K562 (cell line): ENCODE measurements at regions not wholly inside any gene's neighbourhood (a gene's known extent, or its start where the extent isn't known, plus 50 kb on each side); places are given as distances from the start of the nearest gene placed in this dataset.

ENCODE experiments used
- ATAC-seq: fragments of 200-7000 bp; cut with Tn5 transposase; 3 replicates; pipeline ENCODE4 v1.9.1; 2020; ENCODE audit warnings: moderate library complexity
- BruUV-seq: library from RNA; stranded (reverse); fragments of 400-500 nt; replicated peaks from 2 replicates; lab custom pipeline; 2021; lab: Mats Ljungman, UMichigan
- CTCF ChIA-PET: fragments of 300-600 bp; formaldehyde crosslinking; extraction: SDS; loops from one replicate; lab custom pipeline; 2021; ENCODE audit warnings: low intra/inter-chr PET ratio; lab: Yijun Ruan, JAX
- POLR2A ChIA-PET: fragments of 300-600, 350-650 bp; sonication (Branson Sonifier 250); formaldehyde crosslinking; extraction: SDS; loops from one replicate; lab custom pipeline; 2021; ENCODE audit warnings: antibody characterized with exemption, inconsistent platforms; lab: Yijun Ruan, JAX
- DNase-seq, 4 experiments: peaks; one replicate each; pipeline versions ENCODE4 v3.0.0 to v3.0.0-alpha.2; 2011 to 2018; ENCODE audit warnings: low spot score in 3 of 4, mixed read lengths in 3 of 4; ENCODE audit errors: extremely low read depth in 1 of 4
- FAIRE-seq: peaks from 2 replicates; lab custom pipeline; 2011; peaks lifted over from hg19 to GRCh38; lab: Jason Lieb, UNC
- H2AFZ ChIP-seq: 2 replicates; pipeline ENCODE4 v1.6.0; 2011; ENCODE audit warnings: low read depth, low read length, control low read depth, inconsistent platforms
- H3K27ac ChIP-seq: fragments of 200-600 bp; 3 replicates; pipeline ENCODE4 v1.8.0; 2011; ENCODE audit warnings: low read depth, mild to moderate bottlenecking, control low read depth, inconsistent platforms, low read length, moderate library complexity, mixed read lengths; ENCODE audit errors: extremely low read depth
- H3K27me3 ChIP-seq, 2 experiments: fragments of 300-600 bp in 1 of 2; 2 replicates in 1 of 2; 3 replicates in 1 of 2; pipeline versions ENCODE4 v1.6.0 to v1.8.0; 2011; ENCODE audit warnings: inconsistent platforms in 2 of 2, low read length in 2 of 2, mild to moderate bottlenecking in 1 of 2, mixed read lengths in 1 of 2, moderate library complexity in 1 of 2; ENCODE audit not compliant: control insufficient read depth in 2 of 2, insufficient read depth in 2 of 2
- H3K36me3 ChIP-seq: fragments of 300-600 bp; 3 replicates; pipeline ENCODE4 v1.8.0; 2011; ENCODE audit warnings: mild to moderate bottlenecking, low read length, inconsistent platforms; ENCODE audit not compliant: control insufficient read depth, insufficient read depth
- H3K4me1 ChIP-seq, 2 experiments: fragments of 200-600 bp in 1 of 2; replicated peaks in 1 of 2; 2 replicates in 1 of 2; 3 replicates in 1 of 2; pipeline versions ENCODE4 v1.5.1 to v1.8.0; 2011; ENCODE audit warnings: inconsistent platforms in 2 of 2, low read length in 2 of 2, mild to moderate bottlenecking in 1 of 2, mixed read lengths in 1 of 2, moderate library complexity in 1 of 2; ENCODE audit not compliant: control insufficient read depth in 2 of 2, insufficient read depth in 2 of 2
- H3K4me2 ChIP-seq: 2 replicates; pipeline ENCODE4 v1.6.1; 2011; ENCODE audit warnings: low read length, control low read depth, inconsistent platforms, mixed read lengths; ENCODE audit not compliant: insufficient read depth
- H3K4me3 ChIP-seq: fragments of 200-600 bp; sonication (generic), shearing (Covaris generic); 2 replicates; pipeline ENCODE4 v1.5.1; 2016; ENCODE audit warnings: control low read depth, inconsistent platforms
- H3K79me2 ChIP-seq: fragments of 200-600 bp; 3 replicates; pipeline ENCODE4 v1.8.0; 2011; ENCODE audit warnings: low read length, inconsistent platforms; ENCODE audit not compliant: control insufficient read depth, insufficient read depth
- H3K9ac ChIP-seq, 2 experiments: 2 replicates each; pipeline versions ENCODE4 v1.6.0 to v1.6.1; 2011; ENCODE audit warnings: low read depth in 2 of 2, low read length in 2 of 2, control low read depth in 1 of 2, inconsistent platforms in 1 of 2, mild to moderate bottlenecking in 1 of 2, mixed read lengths in 1 of 2; ENCODE audit not compliant: insufficient read depth in 1 of 2
- H3K9me1 ChIP-seq: one replicate; pipeline ENCODE4 v1.6.0; 2011; ENCODE audit warnings: inconsistent platforms, mild to moderate bottlenecking, low read length, moderate library complexity; ENCODE audit not compliant: control insufficient read depth, insufficient read depth
- H3K9me3 ChIP-seq: replicated peaks from 2 replicates; pipeline ENCODE4 v1.5.1; 2011; ENCODE audit warnings: low read depth, low read length, inconsistent platforms; ENCODE audit not compliant: control insufficient read depth, insufficient read depth
- H4K20me1 ChIP-seq: replicated peaks from 2 replicates; pipeline ENCODE4 v1.6.1; 2011; ENCODE audit warnings: low read length, inconsistent platforms, mixed read lengths; ENCODE audit not compliant: control insufficient read depth, insufficient read depth
- GABPA ChIP-seq: fragments of 200-800 bp; sonication (Bioruptor generic); conservative IDR thresholded peaks from 2 replicates; pipeline ENCODE4 v1.6.1; 2016; ENCODE audit warnings: low read depth, missing genetic modification characterization, missing compliant biosample characterization
- MAFF ChIP-seq: IDR thresholded peaks from 2 replicates; pipeline ENCODE4 v1.6.1; 2012; ENCODE audit warnings: low read length, improper control_type of control experiment
- SIN3A ChIP-seq, 2 experiments: fragments of 150-350 bp in 1 of 2; IDR thresholded peaks; 2 replicates each; pipeline ENCODE4 v1.6.1; 2011 to 2016; ENCODE audit warnings: borderline replicate concordance in 2 of 2, low read depth in 2 of 2, low read length in 2 of 2, mild to moderate bottlenecking in 2 of 2, moderate library complexity in 2 of 2; ENCODE audit not compliant: control insufficient read depth in 1 of 2
- SMAD2 ChIP-seq: fragments of 150-350 bp; IDR thresholded peaks from 2 replicates; pipeline ENCODE4 v1.6.1; 2014; ENCODE audit warnings: low read depth, mild to moderate bottlenecking, low read length
- SMAD4 ChIP-seq: fragments of 250-450 bp; sonication (Bioruptor Pico); conservative IDR thresholded peaks from 2 replicates; pipeline ENCODE4 v1.8.0; 2021; ENCODE audit warnings: inconsistent platforms, mild to moderate bottlenecking, moderate library complexity
- ZNF511 ChIP-seq: sonication (generic); formaldehyde crosslinking; IDR thresholded peaks from 2 replicates; pipeline ENCODE4 v1.8.0; 2022; ENCODE audit warnings: mild to moderate bottlenecking, missing genetic modification reagents
- WGBS: fragments of 100-300 bp; shearing (Covaris generic); methylation state at CpG from one replicate; pipeline ENCODE4 v1.1.6; 2016; ENCODE audit warnings: low coverage, mixed read lengths; ENCODE audit not compliant: insufficient coverage; ENCODE audit errors: missing lambda C conversion rate; 5-methylcytosine and 5-hydroxymethylcytosine counted together
- in situ Hi-C: fragments of 300-500 bp; cut with MboI; formaldehyde crosslinking; loops from 4 replicates; pipeline ENCODE4 v1.15.0; 2018; ENCODE audit warnings: inconsistent platforms, mixed read lengths
- intact Hi-C: fragments of 100-400 bp; cut with micrococcal nuclease; formaldehyde crosslinking; loops from 2 replicates; pipeline ENCODE4 v1.14.2; 2022

- DNase-seq (no peak), ATAC-seq (no peak), FAIRE-seq (no peak)
- Histone ChIP-seq H3K79me2 (no peaks in the 10 kb centered on the region), H3K27me3 (no peaks in the 10 kb centered on the region), H3K4me3 (no peak overlapping the region), H2AFZ (peak overlapping the region; percentile 9; the same call in 1 of the 2 replicates), H3K4me2 (no peak overlapping the region), H3K4me1 (peaks cover 0 to 6% of the 10 kb centered on the region in 2 experiments; a peak in 3 of 5 replicates), H3K9me3 (no peaks in the 10 kb centered on the region), H3K36me3 (no peaks in the 10 kb centered on the region), H3K9ac (no peak overlapping the region), H3K9me1 (no peaks in the 10 kb centered on the region), H3K27ac (no peak overlapping the region), H4K20me1 (no peaks in the 10 kb centered on the region)
- in situ Hi-C loops = no loop called here
- ChIA-PET CTCF (no interaction called here), POLR2A (no interaction called here)
- BruUV-seq = no TSS peak
- 5% methylated on average over 5 of the region's 5 CpGs for WGBS
- intact Hi-C loops = no loop called here
- TF ChIP-seq SMAD2 (no peak), ZNF511 (CRISPR knock-in tag) (no peak), SIN3A (IDR thresholded peaks at IDR 0.05; ENCODE audit: borderline replicate concordance in 2 of 2, control insufficient read depth in 1 of 2, low read depth in 2 of 2, low read length in 2 of 2) (no peak), GABPA (tag) (no peak)
Measured at GRCh38 chr14:37650356-37651037, 55.1 kb downstream of the TTC6 start.

GRCh38 chr14:37652042-37652441, 56.6 kb downstream of the TTC6 start:
- ChIA-PET CTCF (no interaction called here), POLR2A (no interaction called here)
- H2AFZ ChIP-seq = no peak overlapping the region

More at GRCh38 chr14:37652042-37652441, 56.6 kb downstream of the TTC6 start:
- Histone ChIP-seq H3K9me3 (no peaks in the 10 kb centered on the region), H3K9me1 (no peaks in the 10 kb centered on the region), H3K9ac (no peak overlapping the region), H3K4me3 (no peak overlapping the region), H3K79me2 (no peaks in the 10 kb centered on the region), H3K36me3 (no peaks in the 10 kb centered on the region), H3K4me2 (no peak overlapping the region), H3K4me1 (peaks cover 0 to 6% of the 10 kb centered on the region in 2 experiments; a peak in 3 of 5 replicates), H3K27ac (no peak overlapping the region), H3K27me3 (no peaks in the 10 kb centered on the region), H4K20me1 (no peaks in the 10 kb centered on the region)
- 44% methylated on average over 4 of the region's 4 CpGs for WGBS
- in situ Hi-C loops (no loop called here), intact Hi-C loops (no loop called here)
- FAIRE-seq (no peak), ATAC-seq (no peak), DNase-seq (no peak)
- no peak for TF ChIP-seq SMAD4 (CRISPR knock-in tag)
- TF ChIP-seq MAFF = 0 out of 2 replicates have a peak, but pooled peaks have one; percentile 23
- no TSS peak for BruUV-seq
